ENCODE measurements at regions not wholly inside any gene's neighbourhood (a gene's known extent, or its start where the extent isn't known, plus 50 kb on each side); places are given as distances from the start of the nearest gene placed in this dataset.

GRCh38 chr12:67811437-67812361, 163.2 kb downstream of the DYRK2 start:
- TF ChIP-seq, protein P1, sequence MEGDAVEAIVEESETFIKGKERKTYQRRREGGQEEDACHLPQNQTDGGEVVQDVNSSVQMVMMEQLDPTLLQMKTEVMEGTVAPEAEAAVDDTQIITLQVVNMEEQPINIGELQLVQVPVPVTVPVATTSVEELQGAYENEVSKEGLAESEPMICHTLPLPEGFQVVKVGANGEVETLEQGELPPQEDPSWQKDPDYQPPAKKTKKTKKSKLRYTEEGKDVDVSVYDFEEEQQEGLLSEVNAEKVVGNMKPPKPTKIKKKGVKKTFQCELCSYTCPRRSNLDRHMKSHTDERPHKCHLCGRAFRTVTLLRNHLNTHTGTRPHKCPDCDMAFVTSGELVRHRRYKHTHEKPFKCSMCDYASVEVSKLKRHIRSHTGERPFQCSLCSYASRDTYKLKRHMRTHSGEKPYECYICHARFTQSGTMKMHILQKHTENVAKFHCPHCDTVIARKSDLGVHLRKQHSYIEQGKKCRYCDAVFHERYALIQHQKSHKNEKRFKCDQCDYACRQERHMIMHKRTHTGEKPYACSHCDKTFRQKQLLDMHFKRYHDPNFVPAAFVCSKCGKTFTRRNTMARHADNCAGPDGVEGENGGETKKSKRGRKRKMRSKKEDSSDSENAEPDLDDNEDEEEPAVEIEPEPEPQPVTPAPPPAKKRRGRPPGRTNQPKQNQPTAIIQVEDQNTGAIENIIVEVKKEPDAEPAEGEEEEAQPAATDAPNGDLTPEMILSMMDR (IDR thresholded peaks at IDR 0.05): no peak
- TF ChIP-seq POLR2A (IDR thresholded peaks at IDR 0.05): no peak
